Heart left ventricle (tissue), 16 donors: ENCODE measurements at regions not wholly inside any gene's neighbourhood (a gene's known extent, or its start where the extent isn't known, plus 50 kb on each side); places are given as distances from the start of the nearest gene placed in this dataset.
A peak's percentile ranks its signal among the peaks of the same experiment; 100 is the strongest.

Source experiments
- ATAC-seq, 4 donors: fragments of 200-7000 bp; cut with Tn5 transposase; one replicate each; pipeline ENCODE4 v1.9.1; 2020 to 2022; ENCODE audit warnings: moderate library complexity in 4 of 4, mild to moderate bottlenecking in 3 of 4, moderate number of reproducible peaks in 1 of 4
- DNase-seq, 5 donors: peaks; one replicate each; pipeline ENCODE4 v3.0.0-alpha.2; 2020
- H3K27ac ChIP-seq, 12 donors: fragments of 200-600 bp; sonication (generic) in 4 of 12; one replicate each; pipeline versions ENCODE4 v1.5.0 to v1.8.0; 2016 to 2022; ENCODE audit warnings: mild to moderate bottlenecking in 2 of 12
- H3K27me3 ChIP-seq, 9 donors: fragments of 200-600 bp; sonication (generic) in 2 of 9; one replicate each; pipeline versions ENCODE4 v1.5.1 to v1.8.0; 2016 to 2022; ENCODE audit warnings: mild to moderate bottlenecking in 3 of 9
- H3K36me3 ChIP-seq, 9 donors: fragments of 200-600 bp; sonication (generic) in 2 of 9; one replicate each; pipeline versions ENCODE4 v1.5.0 to v1.8.0; 2018 to 2022; ENCODE audit warnings: mild to moderate bottlenecking in 2 of 9
- H3K4me1 ChIP-seq, 12 donors: fragments of 200-600 bp; sonication (generic) in 4 of 12; one replicate each; pipeline versions ENCODE4 v1.5.0 to v1.8.0; 2016 to 2022; ENCODE audit warnings: mild to moderate bottlenecking in 3 of 12
- H3K4me3 ChIP-seq, 12 donors: fragments of 200-600 bp; sonication (generic) in 4 of 12; one replicate each; pipeline versions ENCODE4 v1.5.0 to v1.8.0; 2017 to 2022; ENCODE audit warnings: mild to moderate bottlenecking in 9 of 12, moderate library complexity in 4 of 12
- H3K9me3 ChIP-seq, 12 donors: fragments of 200-600 bp; sonication (generic) in 4 of 12; one replicate each; pipeline versions ENCODE4 v1.5.0 to v1.8.0; 2016 to 2022; ENCODE audit warnings: mild to moderate bottlenecking in 1 of 12
- CTCF ChIP-seq, 12 donors: fragments of 200-600 bp; sonication (generic) in 4 of 12; IDR thresholded peaks; one replicate each; pipeline versions ENCODE4 v1.5.0 to v1.8.0; 2018 to 2022; ENCODE audit warnings: antibody characterized with exemption in 12 of 12, mild to moderate bottlenecking in 5 of 12
- POLR2A ChIP-seq, 2 donors: fragments of 450-650 bp; IDR thresholded peaks; one replicate each; pipeline ENCODE4 v1.6.1; 2017; ENCODE audit warnings: antibody characterized with exemption in 2 of 2, mild to moderate bottlenecking in 2 of 2, moderate library complexity in 2 of 2
- whole genome bisulfite sequencing, 4 donors: extraction: QIAGEN DNeasy Blood & Tissue Kit in 2 of 4; methylation state at CpG; one replicate each; pipeline versions ENCODE4 v1.1.5 to v1.1.7; 2013 to 2018; 5-methylcytosine and 5-hydroxymethylcytosine counted together
- intact Hi-C, 10 donors: fragments of 100-400 bp; cut with DNase I; formaldehyde crosslinking; loops; one replicate each; pipeline versions ENCODE4 v1.11.1 to v1.14.2; 2022
- donor health status: ischemic (EF 13 %, LVEDD 7.1; RV severe dilation, severe dysfunction).
- donor health status: healthy with polysubstance abuse.
- donor health status: DM: no; HTN: yes; CAD: no.
- donor health status: DM: no; HTN: no; CAD: no.
- donor health status: ischemic (EF 25% LVEDD 6.9; RV normal size, moderate dysfunction).
- donor health status: ischemic (EF 25% LVEDD 5.7; RV mildly dilated, moderate dysfunction).
- donor health status: healthy.
- donor health status: DM: yes; HTN: yes; CAD: no.
- donor health status: ischemic (EF 35%, LVEDD 5.7; RV mildly dilated, moderate dysfunction).
- donor health status: nonischemic (EF 11% LVEDD 7.7; RV severe dilation, severe dysfunction).
- donor health status: DM: yes; HTN: yes; CAD: no.
- donor health status: PGD.
- donor health status: ischemic (EF 29% LVEDD 5.4; RV normal size, mild dysfunction).
- donor health status: nonischemic (EF 23%, LVEDD 6.1; RV moderate dilation, normal function).

- 64 to 79% (median 73%) methylated on average over 1 of the region's 1 CpG for WGBS, 4 donors
- no peak overlapping the region for H3K27ac ChIP-seq
- intact Hi-C loops = no loop called here
- H3K4me1 ChIP-seq = no peaks in the 10 kb centered on the region
- H3K9me3 ChIP-seq = peaks cover 0 to 3% (median 0%) of the 10 kb centered on the region in 12 donors
- no peaks in the 10 kb centered on the region for H3K36me3 ChIP-seq
- TF ChIP-seq CTCF (IDR thresholded peaks at IDR 0.05) = no peak
- no peak for TF ChIP-seq POLR2A (IDR thresholded peaks at IDR 0.05)
- no peak overlapping the region for H3K4me3 ChIP-seq
- H3K27me3 ChIP-seq = no peaks in the 10 kb centered on the region
- DNase-seq (no peak), ATAC-seq (no peak)
These were observed 350.5 kb upstream of the CHRM2 start for GRCh38 chr7:136517971-136518370.

GRCh38 chr7:136514776-136515175 lies 353.7 kb upstream of the CHRM2 start:
- Histone ChIP-seq H3K36me3 (no peaks in the 10 kb centered on the region), H3K4me1 (no peaks in the 10 kb centered on the region), H3K27ac (no peak overlapping the region), H3K27me3 (no peaks in the 10 kb centered on the region), H3K9me3 (peaks cover 0 to 3% (median 0%) of the 10 kb centered on the region in 12 donors), H3K4me3 (no peak overlapping the region)
- 85 to 94% (median 91%) methylated on average over 2 of the region's 2 CpGs for WGBS, 4 donors
- intact Hi-C loops = no loop called here
- DNase-seq = no peak
- no peak for ATAC-seq
- no peak for TF ChIP-seq CTCF (IDR thresholded peaks at IDR 0.05)
- no peak for TF ChIP-seq POLR2A (IDR thresholded peaks at IDR 0.05)

- no peaks in the 10 kb centered on the region for H3K27me3 ChIP-seq
- H3K36me3 ChIP-seq = no peaks in the 10 kb centered on the region
- TF ChIP-seq CTCF (IDR thresholded peaks at IDR 0.05) (no peak), POLR2A (IDR thresholded peaks at IDR 0.05) (no peak)
- DNase-seq (no peak), ATAC-seq (no peak)
- H3K4me3 ChIP-seq = no peak overlapping the region
- no peak overlapping the region for H3K27ac ChIP-seq
- intact Hi-C loops = no loop called here
- 81 to 89% (median 86%) methylated on average over 2 of the region's 2 CpGs for WGBS, 4 donors
- H3K9me3 ChIP-seq = peaks cover 0 to 3% (median 0%) of the 10 kb centered on the region in 12 donors
- peaks cover 0 to 5% (median 0%) of the 10 kb centered on the region in 12 donors for H3K4me1 ChIP-seq
These were observed 354.7 kb upstream of the CHRM2 start for GRCh38 chr7:136513744-136514143.

- Histone ChIP-seq H3K27ac (no peak overlapping the region), H3K36me3 (no peaks in the 10 kb centered on the region), H3K4me1 (peaks cover 0 to 5% (median 0%) of the 10 kb centered on the region in 12 donors), H3K27me3 (no peaks in the 10 kb centered on the region), H3K4me3 (no peak overlapping the region), H3K9me3 (peaks cover 0 to 3% (median 0%) of the 10 kb centered on the region in 12 donors)
- TF ChIP-seq POLR2A (IDR thresholded peaks at IDR 0.05) = no peak
- TF ChIP-seq CTCF (IDR thresholded peaks at IDR 0.05) = no peak
- intact Hi-C loops = no loop called here
- WGBS, 4 donors = 33 to 49% (median 45%) methylated on average over 3 of the region's 3 CpGs
- ATAC-seq (peak in 3 of 4 donors; percentile 54 to 69 (median 58)), DNase-seq (peak in 1 of 5 donors; percentile 30)
These were observed 359.0 kb upstream of the CHRM2 start for GRCh38 chr7:136509466-136509865.
